ENCODE measurements at regions not wholly inside any gene's neighbourhood (a gene's known extent, or its start where the extent isn't known, plus 50 kb on each side); places are given as distances from the start of the nearest gene placed in this dataset.

DNA sequence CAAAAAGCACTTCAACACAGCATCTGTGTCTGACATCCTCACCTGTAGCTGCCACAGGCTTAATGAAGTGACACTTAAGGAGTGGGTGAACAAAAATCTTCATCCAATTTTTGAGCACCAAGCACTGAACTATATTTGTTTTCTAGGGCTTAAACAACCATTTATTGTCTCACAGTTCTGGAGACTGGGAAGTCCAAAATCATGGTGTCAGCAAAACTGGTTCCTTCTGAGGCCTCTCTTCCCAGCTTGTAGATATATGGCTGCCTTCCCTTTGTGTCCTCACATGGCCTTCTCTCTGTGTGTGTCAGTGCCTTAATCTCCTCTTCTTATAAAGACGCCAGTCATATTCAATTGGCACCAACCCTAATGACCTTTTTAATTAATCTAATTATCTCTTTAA is 189.2 kb upstream of the CLNK start:
- 94 to 97% methylated on average over 1 of the region's 1 CpG for WGBS, 2 donors
- H3K27me3 ChIP-seq: no peaks in the 10 kb centered on the region
- TF ChIP-seq, protein P1, sequence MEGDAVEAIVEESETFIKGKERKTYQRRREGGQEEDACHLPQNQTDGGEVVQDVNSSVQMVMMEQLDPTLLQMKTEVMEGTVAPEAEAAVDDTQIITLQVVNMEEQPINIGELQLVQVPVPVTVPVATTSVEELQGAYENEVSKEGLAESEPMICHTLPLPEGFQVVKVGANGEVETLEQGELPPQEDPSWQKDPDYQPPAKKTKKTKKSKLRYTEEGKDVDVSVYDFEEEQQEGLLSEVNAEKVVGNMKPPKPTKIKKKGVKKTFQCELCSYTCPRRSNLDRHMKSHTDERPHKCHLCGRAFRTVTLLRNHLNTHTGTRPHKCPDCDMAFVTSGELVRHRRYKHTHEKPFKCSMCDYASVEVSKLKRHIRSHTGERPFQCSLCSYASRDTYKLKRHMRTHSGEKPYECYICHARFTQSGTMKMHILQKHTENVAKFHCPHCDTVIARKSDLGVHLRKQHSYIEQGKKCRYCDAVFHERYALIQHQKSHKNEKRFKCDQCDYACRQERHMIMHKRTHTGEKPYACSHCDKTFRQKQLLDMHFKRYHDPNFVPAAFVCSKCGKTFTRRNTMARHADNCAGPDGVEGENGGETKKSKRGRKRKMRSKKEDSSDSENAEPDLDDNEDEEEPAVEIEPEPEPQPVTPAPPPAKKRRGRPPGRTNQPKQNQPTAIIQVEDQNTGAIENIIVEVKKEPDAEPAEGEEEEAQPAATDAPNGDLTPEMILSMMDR (IDR thresholded peaks at IDR 0.05): no peak
- TF ChIP-seq EP300 (IDR thresholded peaks at IDR 0.05) (no peak), POLR2A (IDR thresholded peaks at IDR 0.05) (no peak)

DNA sequence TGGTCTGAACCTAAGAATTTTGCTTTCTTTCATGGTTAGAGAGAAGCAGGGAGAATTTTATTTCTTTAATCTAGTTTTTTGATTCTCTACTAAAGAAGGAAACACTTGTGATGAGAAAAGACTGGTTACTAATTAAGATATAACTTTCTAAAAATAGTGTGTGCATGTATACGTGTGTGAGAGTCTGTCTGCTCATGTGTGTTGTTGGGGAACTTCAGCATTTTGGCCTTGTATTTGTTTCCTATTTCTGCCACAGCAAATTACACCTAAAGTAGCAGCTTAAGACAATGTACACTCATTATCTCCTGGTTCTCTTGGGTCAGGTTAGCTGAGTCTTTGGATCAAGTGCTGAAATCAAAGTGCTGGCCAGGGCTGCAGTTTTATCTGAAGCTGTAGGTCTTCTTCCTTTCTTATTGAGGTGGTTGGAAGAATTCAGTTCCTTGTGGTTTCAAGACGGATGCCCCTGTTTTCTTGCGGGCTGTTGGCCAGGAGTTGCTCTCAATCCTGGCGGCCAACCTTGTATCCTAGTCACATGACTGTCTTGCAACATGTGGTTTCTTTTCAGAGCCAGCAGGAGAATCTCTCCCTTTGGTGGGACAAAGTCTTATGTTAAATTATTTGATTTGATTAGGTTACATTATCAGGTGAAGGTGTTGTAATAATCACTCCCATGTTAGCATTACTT is 188.4 kb upstream of the CLNK start:
- Histone ChIP-seq H3K4me3 (no peak overlapping the region), H3K27me3 (no peaks in the 10 kb centered on the region), H3K9me3 (peaks cover 0 to 5% (median 2%) of the 10 kb centered on the region in 4 donors), H3K4me1 (no peaks in the 10 kb centered on the region), H3K36me3 (no peaks in the 10 kb centered on the region), H3K27ac (no peak overlapping the region)
- TF ChIP-seq, protein P1 (IDR thresholded peaks at IDR 0.05): no peak
- TF ChIP-seq POLR2A (IDR thresholded peaks at IDR 0.05): no peak
- TF ChIP-seq EP300 (IDR thresholded peaks at IDR 0.05): no peak
- no peak for DNase-seq (ENCODE audit: low spot score in 2 of 2)
- WGBS, 2 donors: 64 to 69% methylated on average over 4 of the region's 4 CpGs

More for the DNA sequence above, 189.2 kb upstream of the CLNK start:
- Histone ChIP-seq H3K27ac (no peak overlapping the region), H3K4me1 (no peaks in the 10 kb centered on the region), H3K4me3 (no peak overlapping the region), H3K9me3 (peaks cover 0 to 5% (median 2%) of the 10 kb centered on the region in 4 donors), H3K36me3 (no peaks in the 10 kb centered on the region)
- DNase-seq (ENCODE audit: low spot score in 2 of 2): no peak

DNA sequence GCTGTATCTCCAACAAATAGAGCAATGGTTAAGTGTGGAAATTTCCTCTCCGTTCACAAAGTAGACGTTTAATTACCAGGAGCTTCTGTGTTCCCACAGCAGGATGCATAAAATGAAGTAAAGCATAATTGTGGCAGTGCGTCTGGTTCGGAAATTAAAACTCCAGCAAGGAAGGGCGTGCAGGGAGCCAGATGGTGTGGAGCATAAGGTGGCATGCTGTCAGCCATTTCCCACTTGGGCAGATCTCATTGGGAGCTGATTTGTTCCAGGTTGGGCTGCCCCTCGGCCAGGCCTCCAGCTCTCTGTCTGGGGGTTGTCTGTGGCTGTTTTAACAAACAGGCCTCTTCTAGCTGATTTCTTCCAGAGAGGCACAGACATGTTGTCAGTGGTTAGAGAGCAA is 182.1 kb upstream of the CLNK start:
- Histone ChIP-seq H3K9me3 (no peaks in the 10 kb centered on the region), H3K27ac (no peak overlapping the region), H3K27me3 (no peaks in the 10 kb centered on the region), H3K36me3 (no peaks in the 10 kb centered on the region), H3K4me3 (no peak overlapping the region), H3K4me1 (no peaks in the 10 kb centered on the region)
- WGBS, 2 donors: 57 to 62% methylated on average over 6 of the region's 6 CpGs
- no peak for DNase-seq (ENCODE audit: low spot score in 2 of 2)
- TF ChIP-seq POLR2A (IDR thresholded peaks at IDR 0.05) (no peak), EP300 (IDR thresholded peaks at IDR 0.05) (no peak)
- TF ChIP-seq, protein P1 (IDR thresholded peaks at IDR 0.05): no peak

GRCh38 chr4:10861036-10861435 is 176.5 kb upstream of the CLNK start:
- Histone ChIP-seq H3K9me3 (peaks cover 0 to 10% (median 4%) of the 10 kb centered on the region in 4 donors), H3K4me1 (no peaks in the 10 kb centered on the region), H3K27ac (no peak overlapping the region), H3K4me3 (no peak overlapping the region), H3K36me3 (no peaks in the 10 kb centered on the region), H3K27me3 (no peaks in the 10 kb centered on the region)
- no peak for DNase-seq (ENCODE audit: low spot score in 2 of 2)
- whole genome bisulfite sequencing, 2 donors: 63 to 83% methylated on average over 3 of the region's 3 CpGs
- TF ChIP-seq EP300 (IDR thresholded peaks at IDR 0.05) (no peak), POLR2A (IDR thresholded peaks at IDR 0.05) (no peak)
- TF ChIP-seq, protein P1 (IDR thresholded peaks at IDR 0.05): no peak

DNA sequence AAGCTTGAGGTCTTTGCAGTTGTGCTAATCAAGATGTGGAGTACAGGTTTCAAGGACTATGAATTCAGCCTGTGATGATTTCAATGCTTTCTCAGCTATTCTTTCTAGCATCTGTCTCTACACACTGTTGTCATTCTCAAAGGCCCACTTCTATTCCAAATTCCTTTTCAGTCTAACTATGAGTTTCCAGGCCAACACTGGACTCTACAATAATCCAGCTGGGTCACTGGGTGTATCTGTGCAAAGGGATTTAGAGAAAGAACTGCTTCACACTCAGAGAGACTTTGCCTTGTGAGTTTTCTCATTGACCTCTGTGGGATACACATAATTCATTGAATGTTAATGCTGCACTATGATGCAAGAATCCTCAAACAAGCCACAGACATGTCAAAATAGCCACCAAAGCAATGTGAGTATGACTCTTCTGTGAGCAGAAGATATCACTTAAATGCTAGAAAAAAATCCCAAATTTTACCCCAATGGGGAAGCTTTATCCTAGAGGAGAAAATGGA is 171.8 kb upstream of the CLNK start:
- H3K4me1 ChIP-seq: no peaks in the 10 kb centered on the region
- TF ChIP-seq, protein P1 (IDR thresholded peaks at IDR 0.05): no peak
- TF ChIP-seq POLR2A (IDR thresholded peaks at IDR 0.05): no peak
- peaks cover 0 to 10% (median 4%) of the 10 kb centered on the region in 4 donors for H3K9me3 ChIP-seq
- no peak for DNase-seq (ENCODE audit: low spot score in 2 of 2)
- H3K36me3 ChIP-seq: no peaks in the 10 kb centered on the region
- H3K27me3 ChIP-seq: no peaks in the 10 kb centered on the region
- H3K27ac ChIP-seq: no peak overlapping the region
- no peak overlapping the region for H3K4me3 ChIP-seq

Data from tibial nerve (tissue), 4 donors.